ENCODE measurements at regions not wholly inside any gene's neighbourhood (a gene's known extent, or its start where the extent isn't known, plus 50 kb on each side); places are given as distances from the start of the nearest gene placed in this dataset.

DNA sequence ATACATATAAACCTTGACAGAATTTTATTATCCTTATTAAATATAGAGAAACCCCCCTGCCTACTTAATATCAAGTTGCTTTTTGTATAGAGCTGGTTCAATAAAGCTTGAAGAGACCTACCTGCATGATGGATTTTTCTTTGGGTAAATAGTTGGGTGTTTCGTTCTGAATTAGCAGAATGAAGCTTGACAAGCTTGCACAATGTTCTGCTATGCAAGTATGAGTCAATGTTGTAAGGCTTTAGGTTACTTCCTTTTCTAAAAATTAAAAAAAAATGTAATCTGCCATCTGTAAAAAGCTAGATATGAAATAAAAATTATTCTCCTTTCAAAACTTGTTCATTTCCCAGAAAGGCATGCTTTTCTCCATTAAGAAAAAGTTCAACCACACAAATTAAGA lies 1662.6 kb upstream of the SEL1L start:
- Histone ChIP-seq H3K27ac (no peak overlapping the region), H3K9me3 (no peaks in the 10 kb centered on the region), H3K4me1 (no peaks in the 10 kb centered on the region), H3K27me3 (no peaks in the 10 kb centered on the region), H3K36me3 (no peaks in the 10 kb centered on the region), H3K4me3 (no peak overlapping the region)
- 20% methylated on average over 1 of the region's 1 CpG for WGBS (ENCODE audit: insufficient coverage, low coverage, low lambda C conversion rate, missing lambda C conversion rate)
- no peak for TF ChIP-seq POLR2A (IDR thresholded peaks at IDR 0.05)
- TF ChIP-seq, protein P1, sequence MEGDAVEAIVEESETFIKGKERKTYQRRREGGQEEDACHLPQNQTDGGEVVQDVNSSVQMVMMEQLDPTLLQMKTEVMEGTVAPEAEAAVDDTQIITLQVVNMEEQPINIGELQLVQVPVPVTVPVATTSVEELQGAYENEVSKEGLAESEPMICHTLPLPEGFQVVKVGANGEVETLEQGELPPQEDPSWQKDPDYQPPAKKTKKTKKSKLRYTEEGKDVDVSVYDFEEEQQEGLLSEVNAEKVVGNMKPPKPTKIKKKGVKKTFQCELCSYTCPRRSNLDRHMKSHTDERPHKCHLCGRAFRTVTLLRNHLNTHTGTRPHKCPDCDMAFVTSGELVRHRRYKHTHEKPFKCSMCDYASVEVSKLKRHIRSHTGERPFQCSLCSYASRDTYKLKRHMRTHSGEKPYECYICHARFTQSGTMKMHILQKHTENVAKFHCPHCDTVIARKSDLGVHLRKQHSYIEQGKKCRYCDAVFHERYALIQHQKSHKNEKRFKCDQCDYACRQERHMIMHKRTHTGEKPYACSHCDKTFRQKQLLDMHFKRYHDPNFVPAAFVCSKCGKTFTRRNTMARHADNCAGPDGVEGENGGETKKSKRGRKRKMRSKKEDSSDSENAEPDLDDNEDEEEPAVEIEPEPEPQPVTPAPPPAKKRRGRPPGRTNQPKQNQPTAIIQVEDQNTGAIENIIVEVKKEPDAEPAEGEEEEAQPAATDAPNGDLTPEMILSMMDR (IDR thresholded peaks at IDR 0.05), result no peak
- intact Hi-C loops (cut with DNase I), result no loop called here
- ATAC-seq (no peak), DNase-seq (no peak)

DNA sequence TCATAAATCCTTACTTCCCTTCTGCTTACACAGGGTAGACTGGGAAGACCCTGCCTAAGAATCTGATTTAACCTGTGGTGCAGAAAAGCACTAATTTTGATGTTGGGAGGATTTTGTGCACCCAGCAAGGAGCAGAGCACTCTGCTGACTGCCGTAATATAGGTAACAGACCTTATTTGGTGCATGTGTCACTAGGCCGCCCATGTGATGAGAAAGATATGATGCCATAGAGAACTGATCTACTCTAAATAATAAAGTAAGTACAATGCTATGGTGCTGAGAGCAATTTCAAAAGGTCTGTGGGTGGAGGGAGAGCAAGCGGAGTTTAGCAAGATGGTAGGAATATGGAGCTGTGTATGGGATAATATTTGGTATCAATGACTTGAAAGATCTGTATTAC lies 1663.6 kb upstream of the SEL1L start:
- ATAC-seq, result no peak
- no peak for DNase-seq
- Histone ChIP-seq H3K4me1 (no peaks in the 10 kb centered on the region), H3K36me3 (no peaks in the 10 kb centered on the region), H3K4me3 (no peak overlapping the region), H3K27me3 (no peaks in the 10 kb centered on the region), H3K9me3 (no peaks in the 10 kb centered on the region), H3K27ac (no peak overlapping the region)
- WGBS (ENCODE audit: insufficient coverage, low coverage, low lambda C conversion rate, missing lambda C conversion rate), result 36% methylated on average over 3 of the region's 3 CpGs
- TF ChIP-seq, protein P1 (IDR thresholded peaks at IDR 0.05), result no peak
- TF ChIP-seq POLR2A (IDR thresholded peaks at IDR 0.05), result no peak
- intact Hi-C loops (cut with DNase I), result no loop called here

DNA sequence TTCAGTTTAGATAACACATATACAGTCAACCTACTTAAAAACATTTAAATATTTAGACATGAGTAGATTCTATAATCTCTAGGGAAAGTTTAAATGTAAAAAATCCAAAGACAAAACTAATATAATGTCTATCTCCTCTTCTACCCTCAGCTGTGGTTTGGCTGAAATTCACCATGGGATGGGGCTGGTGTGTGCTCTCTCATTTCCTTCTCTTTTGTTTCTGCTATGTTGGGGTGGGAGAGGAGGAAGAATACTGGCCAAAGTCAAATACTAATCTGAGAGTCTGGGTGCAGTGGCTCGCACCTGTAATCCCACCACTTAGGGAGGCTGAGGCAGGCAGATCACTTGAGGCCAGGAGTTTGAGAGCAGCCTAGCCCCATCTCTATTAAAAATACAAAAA lies 1673.9 kb upstream of the SEL1L start:
- H3K27me3 ChIP-seq, result no peaks in the 10 kb centered on the region
- no peak for ATAC-seq
- DNase-seq, result no peak
- H3K27ac ChIP-seq, result no peak overlapping the region
- TF ChIP-seq, protein P1 (IDR thresholded peaks at IDR 0.05), result no peak
- TF ChIP-seq POLR2A (IDR thresholded peaks at IDR 0.05), result no peak
- H3K4me1 ChIP-seq, result no peaks in the 10 kb centered on the region
- no peaks in the 10 kb centered on the region for H3K9me3 ChIP-seq
- H3K4me3 ChIP-seq, result no peak overlapping the region
- intact Hi-C loops (cut with DNase I), result no loop called here
- H3K36me3 ChIP-seq, result no peaks in the 10 kb centered on the region
- 92% methylated on average over 1 of the region's 1 CpG for WGBS (ENCODE audit: insufficient coverage, low coverage, low lambda C conversion rate, missing lambda C conversion rate)

DNA sequence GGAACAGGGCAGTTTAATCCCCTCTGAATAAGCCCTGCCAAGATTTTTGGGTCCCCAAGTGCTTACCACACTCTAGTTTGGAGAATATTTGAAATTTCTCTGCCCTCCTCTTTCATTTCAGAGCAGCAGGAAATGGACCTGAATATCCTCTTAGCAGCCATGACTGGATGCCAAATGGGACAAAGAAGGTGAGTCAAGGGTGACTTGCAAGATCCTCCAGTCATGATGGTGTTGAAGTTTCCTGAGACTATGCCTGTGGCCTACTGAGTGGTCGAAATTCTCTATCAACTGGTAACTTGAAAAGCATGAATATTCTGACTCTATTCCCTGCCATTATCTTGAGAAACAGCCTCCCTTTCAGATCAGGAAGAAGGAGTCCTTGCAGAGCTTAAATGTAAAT lies 1674.7 kb upstream of the SEL1L start:
- Histone ChIP-seq H3K27ac (no peak overlapping the region), H3K27me3 (no peaks in the 10 kb centered on the region), H3K4me3 (no peak overlapping the region), H3K4me1 (no peaks in the 10 kb centered on the region), H3K9me3 (no peaks in the 10 kb centered on the region), H3K36me3 (no peaks in the 10 kb centered on the region)
- DNase-seq (no peak), ATAC-seq (no peak)
- WGBS (ENCODE audit: insufficient coverage, low coverage, low lambda C conversion rate, missing lambda C conversion rate), result 13% methylated on average over 1 of the region's 1 CpG
- intact Hi-C loops (cut with DNase I), result no loop called here
- no peak for TF ChIP-seq POLR2A (IDR thresholded peaks at IDR 0.05)

DNA sequence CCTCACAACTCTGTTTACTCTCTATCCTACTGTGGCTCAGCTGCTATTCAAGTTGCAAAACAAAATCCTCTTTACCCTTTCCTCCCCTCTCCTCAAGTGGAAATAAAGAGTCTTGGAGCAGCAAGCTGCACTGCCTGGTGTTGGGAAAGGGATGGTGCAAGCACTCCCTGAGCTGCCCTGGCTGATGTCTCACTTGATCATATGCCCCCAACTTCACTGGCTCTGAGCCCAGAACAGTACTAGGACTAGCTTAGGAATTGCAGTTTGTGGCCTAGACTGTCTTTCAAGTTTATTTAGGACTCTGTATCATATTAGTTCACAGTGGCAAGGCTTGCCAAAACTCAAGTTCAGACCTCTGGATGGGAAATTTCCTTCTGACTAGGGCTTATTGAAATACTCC lies 1683.8 kb upstream of the SEL1L start:
- Histone ChIP-seq H3K27ac (no peak overlapping the region), H3K27me3 (no peaks in the 10 kb centered on the region), H3K4me1 (no peaks in the 10 kb centered on the region), H3K9me3 (no peaks in the 10 kb centered on the region), H3K36me3 (no peaks in the 10 kb centered on the region), H3K4me3 (no peak overlapping the region)
- no peak for DNase-seq
- intact Hi-C loops (cut with DNase I), result no loop called here
- TF ChIP-seq, protein P1 (IDR thresholded peaks at IDR 0.05), result no peak
- no peak for TF ChIP-seq POLR2A (IDR thresholded peaks at IDR 0.05)
- ATAC-seq, result no peak
